ENCODE measurements at regions not wholly inside any gene's neighbourhood (a gene's known extent, or its start where the extent isn't known, plus 50 kb on each side); places are given as distances from the start of the nearest gene placed in this dataset.
"Not testable (repeated sequence)": the region's sequence is repeated elsewhere in the genome, so short reads cannot be mapped to it uniquely, and the experiment has no call there.

DNA sequence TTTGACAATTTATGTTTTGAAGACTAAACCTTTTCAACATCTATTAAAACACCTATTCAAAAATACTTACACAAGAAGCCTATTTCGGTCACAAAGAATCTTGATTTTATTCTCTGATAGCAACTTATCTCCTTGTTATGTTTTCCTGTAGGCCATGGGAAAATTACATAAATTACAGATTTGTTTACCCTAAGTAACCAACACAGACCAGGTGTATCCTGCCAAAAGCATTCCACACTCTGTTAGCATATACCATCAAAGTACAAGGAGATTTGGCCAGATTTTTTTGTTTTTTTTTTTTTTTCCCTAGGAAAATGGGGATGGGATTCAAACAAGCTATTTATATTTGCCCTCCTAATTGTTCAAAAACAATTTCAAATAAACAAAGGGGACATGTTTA, 497.9 kb upstream of the MAGEB18 start:
- no peak for DNase-seq (ENCODE audit: low read depth)

DNA sequence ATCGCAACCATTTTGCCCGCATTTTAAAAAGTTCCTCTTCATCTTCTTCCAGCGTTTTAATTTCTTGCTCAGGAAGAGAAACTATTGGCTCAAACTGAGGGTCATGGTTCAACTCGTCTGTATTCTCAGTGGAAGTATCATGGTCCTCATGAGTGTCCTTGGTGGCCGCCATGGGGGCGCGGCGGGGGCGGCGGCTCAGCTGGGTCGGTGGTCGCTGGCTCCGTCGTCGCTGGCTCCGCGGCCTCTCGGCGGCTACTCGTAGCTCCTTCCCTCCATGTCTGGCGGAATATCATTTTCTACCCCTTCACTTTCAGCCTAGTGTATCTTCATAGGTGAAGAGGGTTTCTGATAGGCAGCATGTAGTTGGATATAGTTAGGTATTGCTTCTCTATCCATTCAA, 492.0 kb upstream of the MAGEB18 start:
- no peak for DNase-seq (ENCODE audit: low read depth)

DNA sequence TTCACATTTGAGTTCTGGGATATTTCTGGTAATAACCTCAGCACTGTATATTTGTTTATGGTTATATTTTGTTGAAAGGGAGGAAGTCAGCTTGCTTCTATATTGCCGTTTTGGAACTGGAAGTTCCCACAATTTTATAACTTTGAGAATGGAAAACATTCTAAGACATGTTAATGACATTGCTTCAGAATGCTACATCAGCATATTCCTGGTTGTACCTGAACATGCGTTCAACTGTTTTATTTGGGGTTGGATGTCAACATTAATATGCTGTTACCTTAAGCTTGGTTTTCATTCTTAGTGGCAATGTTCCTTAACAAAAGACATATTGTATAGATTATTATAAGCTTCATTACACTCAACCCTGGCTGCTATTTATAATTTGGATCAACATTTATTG, 489.4 kb upstream of the MAGEB18 start:
- no peak for DNase-seq (ENCODE audit: low read depth)

DNA sequence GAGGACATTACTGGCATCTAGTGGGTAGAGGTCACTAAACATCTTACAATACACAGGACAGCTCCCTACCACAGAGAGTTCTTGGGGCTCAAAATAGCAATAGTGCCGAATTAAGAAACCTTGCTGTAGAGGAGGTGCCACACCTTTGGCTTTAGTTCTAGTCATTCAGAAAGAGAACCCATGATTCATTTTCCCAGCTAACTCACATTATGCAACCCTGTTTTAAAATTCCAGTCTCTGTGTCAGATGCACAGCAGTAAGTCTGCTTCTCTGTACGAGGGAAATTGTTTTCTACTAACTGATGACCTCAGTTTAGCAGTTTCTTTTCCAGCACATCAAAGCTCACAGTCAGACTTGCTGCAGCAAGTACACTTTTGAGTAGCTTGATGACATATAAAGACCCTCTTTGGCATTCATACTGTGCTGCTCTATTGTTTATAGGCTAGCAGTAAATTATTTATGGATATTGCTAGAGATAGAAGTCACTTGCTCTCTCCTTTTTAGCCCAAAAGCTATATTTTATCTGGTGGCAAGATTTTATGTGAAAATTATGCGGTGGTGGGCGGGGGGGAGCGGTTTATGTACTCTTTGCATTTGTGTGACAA, 487.8 kb upstream of the MAGEB18 start:
- DNase-seq (ENCODE audit: low read depth), result peak; percentile 2

DNA sequence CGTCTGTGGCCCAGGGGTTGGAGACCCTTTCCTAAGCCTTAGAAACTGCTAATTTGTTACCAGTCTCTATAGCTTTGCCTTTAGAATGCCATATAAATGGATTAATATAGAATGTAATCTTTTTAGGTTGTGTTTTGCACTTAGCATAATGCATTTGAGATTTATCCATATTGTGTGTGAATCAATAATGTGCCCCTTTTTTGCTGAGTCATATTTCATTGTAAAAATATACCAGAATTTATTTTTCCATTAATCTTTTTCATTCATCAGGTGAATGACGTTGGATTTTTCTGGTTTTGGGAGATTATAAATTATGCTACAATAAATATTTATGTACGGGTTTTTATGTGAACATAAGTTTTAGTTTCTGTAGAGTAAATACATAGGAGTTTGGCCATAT, 478.8 kb upstream of the MAGEB18 start:
- DNase-seq (ENCODE audit: low read depth), result no peak

DNA sequence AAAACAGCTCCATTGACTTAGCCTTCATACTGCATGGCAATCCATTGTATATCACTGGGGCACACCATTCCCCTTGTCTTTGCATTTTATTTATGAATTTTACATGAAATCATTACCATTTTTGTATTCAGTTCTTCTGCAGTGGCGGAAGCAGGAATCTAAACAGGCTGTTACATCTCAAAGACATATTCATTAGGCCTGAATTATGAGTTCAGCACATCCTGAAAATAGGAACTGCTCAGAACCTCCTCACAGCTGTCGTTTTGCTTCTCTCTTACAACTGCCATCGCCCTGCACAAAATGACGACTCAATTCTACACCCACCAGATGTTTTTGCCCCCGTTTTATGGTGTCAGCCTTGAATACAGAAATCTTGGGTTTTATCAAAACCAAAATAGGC, 474.4 kb upstream of the MAGEB18 start:
- DNase-seq (ENCODE audit: low read depth), result no peak

DNA sequence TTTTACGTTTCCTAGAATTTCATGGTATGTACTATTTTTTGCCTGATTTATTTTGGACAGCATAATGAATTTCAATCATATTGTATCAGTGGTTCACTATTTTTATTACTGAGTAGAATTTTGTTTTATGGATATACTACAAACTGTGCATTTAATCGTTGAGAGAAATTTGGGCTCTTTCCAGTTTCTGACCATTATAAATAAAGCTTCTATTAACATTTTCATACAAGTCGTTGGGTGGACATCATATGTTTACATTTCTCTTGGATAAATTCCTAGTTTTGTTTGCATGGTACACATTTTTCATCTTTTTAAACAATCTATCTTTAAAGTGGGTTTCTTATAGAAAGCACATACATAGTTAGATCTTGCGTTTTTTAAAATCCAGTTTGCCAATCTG, 472.7 kb upstream of the MAGEB18 start:
- no peak for DNase-seq (ENCODE audit: low read depth)

DNA sequence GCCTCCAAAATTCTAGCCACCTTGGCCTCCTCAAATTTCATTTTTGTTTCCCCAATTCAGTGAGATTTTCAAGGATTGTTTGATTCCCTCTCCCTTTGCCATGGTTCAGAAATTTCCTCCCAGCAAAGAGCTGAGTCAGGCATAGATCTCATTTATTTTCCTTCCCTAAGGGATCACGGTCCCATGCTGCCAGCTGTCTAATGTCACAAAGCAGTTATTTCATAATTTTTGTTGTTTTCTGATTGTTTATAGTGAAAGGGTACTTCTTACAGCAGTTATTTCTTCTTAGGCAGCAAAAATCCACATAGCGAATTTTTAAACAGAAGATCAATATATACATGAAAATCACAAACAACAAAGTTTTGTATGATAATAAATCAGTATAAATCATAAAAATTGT, 470.5 kb upstream of the MAGEB18 start:
- no peak for DNase-seq (ENCODE audit: low read depth)

DNA sequence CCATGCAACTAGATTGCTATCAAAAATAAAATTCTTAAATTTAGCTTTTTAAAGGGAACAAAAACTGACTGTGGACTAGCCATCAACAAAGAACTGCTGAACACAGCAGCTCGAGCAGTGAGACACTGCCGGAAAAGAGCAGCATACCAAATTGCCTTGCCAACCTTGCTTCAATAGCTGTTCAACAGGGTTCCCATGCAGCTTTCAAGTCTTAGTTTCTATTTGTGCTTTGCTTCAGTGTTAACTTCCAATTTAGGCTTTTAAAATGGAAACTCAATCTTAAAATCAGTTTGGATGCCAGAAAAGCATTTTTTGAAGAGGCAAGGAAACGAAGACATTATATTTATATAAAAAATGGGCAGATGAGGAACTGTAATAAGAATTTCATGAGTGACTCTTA, 463.4 kb upstream of the MAGEB18 start:
- DNase-seq (ENCODE audit: low read depth), result no peak

DNA sequence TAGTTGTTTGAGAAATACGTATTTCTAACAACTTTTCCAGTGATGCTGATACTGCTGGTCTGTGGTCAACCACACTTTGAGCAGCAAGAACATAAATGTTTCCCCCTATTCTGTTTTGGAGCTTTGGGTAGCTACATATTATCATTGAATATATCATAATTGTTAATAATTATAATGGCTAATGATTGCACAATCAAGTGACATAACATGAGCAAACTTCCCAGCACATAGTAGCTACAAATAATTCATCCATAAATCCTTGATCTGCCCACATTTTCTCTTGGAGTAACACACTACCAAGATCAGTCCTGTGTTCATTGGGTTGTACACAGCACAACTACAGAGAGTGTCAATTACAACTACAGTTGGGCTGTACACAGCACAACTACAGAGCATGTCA, 436.3 kb upstream of the MAGEB18 start:
- DNase-seq (ENCODE audit: low read depth), result no peak

DNA sequence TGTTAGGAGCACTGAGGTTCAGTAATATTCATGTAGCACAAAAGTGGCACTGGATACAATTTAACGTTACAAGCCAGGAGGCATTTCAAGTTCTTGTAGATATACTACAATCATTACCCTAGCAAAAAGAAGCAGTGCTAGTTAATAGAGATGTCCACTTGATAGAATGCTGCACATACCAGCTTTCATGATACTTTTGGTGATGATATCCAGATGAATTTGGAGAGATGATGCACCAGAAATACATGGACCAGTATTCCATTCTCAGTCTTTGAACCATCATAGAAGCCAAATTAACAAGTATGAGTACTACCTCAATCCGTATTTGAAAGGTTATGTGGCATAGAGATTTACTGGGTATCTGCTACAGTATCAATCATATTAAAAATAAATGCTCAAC, 421.0 kb upstream of the MAGEB18 start:
- DNase-seq (ENCODE audit: low read depth), result no peak

DNA sequence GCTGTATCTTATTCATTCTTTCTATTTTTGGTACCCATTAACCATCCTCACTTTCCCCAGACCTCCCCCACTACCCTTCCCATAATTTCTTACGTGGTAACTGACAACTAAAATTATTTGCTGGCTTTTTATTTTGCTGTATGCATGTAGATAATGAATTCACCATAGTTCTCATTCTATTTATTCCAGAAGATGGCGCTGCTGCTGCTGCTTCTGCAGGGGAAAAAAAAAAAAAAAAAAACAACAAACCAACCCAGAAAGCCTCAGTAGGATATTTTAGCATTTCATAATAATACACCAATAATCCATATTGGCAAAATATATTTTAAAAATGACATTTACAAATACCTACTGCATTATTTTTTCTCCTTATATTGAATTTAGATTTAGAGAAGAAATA, 416.6 kb upstream of the MAGEB18 start:
- peak; percentile 28 for DNase-seq (ENCODE audit: low read depth)

DNA sequence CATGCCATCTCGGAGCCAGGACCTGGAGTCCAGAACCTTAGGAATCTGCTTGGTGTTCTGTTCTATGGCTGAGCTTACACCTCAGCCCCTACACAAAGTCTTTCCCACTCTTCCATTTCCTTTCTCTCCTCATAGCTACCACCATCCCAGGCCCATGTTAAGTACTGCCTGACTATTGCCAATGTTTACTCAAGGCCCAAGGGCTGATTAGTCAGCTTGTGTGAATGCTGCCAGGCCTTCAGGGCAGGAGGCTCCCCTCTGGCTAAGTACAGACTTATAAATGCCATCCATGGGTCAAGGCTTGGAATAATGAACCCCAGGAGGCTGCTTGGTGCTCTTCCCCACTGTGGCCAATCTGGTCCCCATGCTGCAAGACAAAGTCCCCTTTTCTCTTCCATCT, 411.6 kb upstream of the MAGEB18 start:
- DNase-seq (ENCODE audit: low read depth), result peak; percentile 67

DNA sequence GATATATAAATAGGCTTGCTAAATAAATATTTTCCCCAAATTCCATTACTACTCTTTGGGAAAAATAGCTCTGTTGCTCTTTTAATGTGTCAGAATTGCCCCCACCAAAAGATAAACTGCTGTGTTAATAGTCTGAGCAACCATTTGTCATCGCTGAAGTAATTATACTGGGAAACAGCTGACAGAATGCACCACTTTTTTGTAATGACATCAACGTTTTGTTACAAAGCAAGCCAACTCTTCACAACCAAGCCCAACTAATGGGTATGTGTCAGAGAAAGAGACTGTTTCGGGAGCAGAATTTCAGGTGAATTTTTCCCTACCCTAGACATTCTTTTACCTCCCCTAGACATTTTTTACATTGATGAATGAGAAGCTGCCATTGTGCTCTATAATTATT, 405.0 kb upstream of the MAGEB18 start:
- peak; percentile 11 for DNase-seq (ENCODE audit: low read depth)

DNA sequence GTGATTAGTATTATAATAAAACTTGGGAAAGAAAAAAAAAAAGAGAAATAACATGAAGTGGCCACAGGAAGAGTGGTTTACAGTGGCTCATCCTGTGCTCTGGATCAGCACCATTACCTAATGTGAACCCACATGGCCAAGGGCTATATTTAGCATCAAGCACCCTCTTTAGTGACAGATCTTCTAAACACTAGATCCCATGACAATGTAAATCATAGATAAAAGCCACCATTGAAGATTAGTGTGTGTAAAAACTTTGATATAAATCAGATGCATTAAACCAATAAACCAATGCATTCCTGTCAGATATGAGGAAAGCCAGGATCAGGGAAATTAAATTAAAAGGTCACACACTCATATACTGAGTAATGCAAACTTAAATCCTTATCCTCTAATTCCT, 400.6 kb upstream of the MAGEB18 start:
- DNase-seq (ENCODE audit: low read depth), result no peak

DNA sequence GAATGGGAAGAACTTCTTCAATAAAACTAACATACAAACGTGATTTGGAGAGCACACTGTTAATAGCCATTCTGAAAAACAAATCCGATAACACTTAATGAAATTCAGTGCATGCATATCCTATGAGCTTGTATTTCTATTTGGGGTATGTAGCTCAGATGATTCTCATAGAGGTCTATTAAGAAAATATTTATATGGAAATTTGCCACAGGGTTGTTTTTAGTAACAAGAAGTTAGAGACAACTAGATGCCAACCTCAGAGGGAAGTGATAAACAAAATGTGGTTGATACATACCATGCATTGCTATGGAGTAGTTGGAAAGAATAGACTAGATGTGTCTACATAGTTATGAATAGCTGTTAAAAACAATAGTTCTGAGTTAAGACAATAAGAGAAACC, 395.8 kb upstream of the MAGEB18 start:
- no peak for DNase-seq (ENCODE audit: low read depth)

DNA sequence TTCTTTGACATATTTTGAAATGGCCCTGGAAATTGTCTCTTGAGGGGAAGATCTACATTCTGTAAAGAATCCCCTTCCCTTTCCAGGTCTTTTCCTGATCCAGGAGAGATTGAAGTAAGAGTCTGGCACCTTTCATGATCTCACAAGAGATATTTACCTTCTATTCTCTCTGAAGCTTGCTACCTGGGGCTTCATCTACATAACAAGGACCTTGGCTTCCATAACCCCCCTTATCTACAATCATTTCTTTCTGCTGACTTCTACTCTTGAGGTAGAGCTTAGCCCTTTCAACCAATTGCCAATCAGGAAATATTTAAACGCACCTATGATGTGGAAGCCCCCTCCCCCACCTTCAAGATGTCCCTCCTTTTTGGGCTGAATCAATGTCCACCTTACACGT, 383.7 kb upstream of the MAGEB18 start:
- no peak for DNase-seq (ENCODE audit: low read depth)

DNA sequence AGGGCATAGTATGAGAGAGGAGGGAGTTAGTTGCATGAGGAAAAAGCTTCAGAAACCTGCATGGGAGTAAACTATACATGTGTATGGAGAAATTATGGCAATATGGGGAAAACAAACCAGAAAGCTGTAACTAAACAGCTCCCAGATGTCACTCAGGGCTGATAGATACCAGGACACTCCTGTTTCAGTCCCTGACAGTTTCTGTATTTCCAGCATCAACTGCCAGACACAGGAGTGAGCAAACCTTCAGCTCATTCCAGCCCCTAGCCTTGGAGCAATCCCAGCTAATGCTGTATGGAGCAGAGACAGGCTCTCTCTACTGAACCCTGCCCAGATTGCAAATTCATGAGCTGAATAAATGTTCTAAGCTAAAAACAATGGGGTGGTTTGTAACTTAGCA, 382.9 kb upstream of the MAGEB18 start:
- DNase-seq (ENCODE audit: low read depth), result no peak

DNA sequence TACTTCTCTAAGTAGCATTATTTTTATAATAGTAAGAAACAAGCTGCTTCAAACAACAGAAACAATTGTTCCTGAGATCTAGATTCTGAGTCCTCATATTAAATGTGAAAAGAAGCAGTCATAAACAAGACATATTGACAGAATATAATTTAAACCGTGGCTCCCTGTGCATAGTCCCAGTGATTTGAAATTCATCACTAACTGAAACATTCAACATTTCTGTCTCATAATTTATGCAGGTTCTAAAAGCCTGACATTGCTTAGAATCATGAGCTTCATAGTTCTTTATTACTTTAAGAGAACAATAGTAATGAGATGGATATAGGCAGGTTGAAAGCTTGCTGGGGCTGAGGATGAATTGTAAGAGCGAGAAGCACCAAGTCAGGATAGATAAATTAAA, 375.5 kb upstream of the MAGEB18 start:
- DNase-seq (ENCODE audit: low read depth), result no peak

DNA sequence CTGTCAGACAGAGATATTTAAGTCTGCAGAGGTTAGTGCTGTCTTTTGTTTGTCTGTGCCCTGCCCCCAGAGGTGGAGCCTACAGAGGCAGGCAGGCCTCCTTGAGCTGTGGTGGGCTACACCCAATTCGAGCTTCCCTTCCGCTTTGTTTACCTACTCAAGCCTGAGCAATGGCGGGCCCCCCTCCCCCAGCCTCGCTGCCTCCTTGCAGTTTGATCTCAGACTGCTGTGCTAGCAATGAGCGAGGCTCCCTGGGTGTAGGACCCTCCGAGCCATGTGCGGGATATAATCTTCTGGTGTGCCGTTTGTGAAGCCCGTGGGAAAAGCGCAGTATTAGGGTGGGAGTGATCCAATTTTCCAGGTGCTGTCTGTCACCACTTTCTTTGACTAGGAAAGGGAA, 366.3 kb upstream of the MAGEB18 start:
- DNase-seq (ENCODE audit: low read depth), result not testable (repeated sequence)

DNA sequence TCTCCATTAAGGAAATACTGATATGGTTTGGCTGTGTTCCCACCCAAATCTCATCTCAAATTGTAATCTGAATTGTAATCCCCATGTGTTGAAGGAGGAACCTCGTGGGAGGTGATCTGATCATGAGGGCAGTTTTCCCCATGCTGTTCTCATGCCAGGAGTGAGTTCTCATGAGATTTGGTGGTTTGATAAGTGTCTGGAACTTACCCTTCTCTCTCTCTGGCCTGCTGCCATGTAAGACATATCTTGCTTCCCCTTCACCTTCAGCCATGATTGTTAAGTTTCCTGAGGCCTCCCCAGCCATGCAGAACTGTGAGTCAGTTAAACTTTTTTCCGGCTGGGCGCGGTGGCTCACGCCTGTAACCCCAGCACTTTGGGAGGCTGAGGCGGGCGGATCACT, 340.3 kb upstream of the MAGEB18 start:
- DNase-seq (ENCODE audit: low read depth), result not testable (repeated sequence)

DNA sequence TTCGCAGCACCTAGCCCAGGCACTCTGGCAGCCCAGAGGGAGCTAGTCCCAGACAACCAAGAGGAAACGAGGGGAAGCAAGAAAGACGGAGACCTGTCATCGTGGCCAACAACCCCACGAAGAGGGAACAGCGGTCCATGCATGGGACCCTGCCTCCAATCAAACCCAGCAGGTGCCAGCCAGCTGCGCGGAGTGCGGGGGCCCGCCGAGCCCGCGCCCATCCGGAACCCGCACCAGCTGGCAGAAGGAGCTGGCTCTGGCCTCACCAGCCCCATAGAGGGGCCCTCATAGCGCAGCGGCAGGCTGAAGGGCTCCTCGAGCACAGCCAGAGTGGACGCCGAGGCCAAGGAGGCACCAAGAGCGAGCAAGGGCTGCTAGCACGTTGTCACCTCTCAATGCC, 332.4 kb upstream of the MAGEB18 start:
- DNase-seq (ENCODE audit: low read depth), result no peak

DNA sequence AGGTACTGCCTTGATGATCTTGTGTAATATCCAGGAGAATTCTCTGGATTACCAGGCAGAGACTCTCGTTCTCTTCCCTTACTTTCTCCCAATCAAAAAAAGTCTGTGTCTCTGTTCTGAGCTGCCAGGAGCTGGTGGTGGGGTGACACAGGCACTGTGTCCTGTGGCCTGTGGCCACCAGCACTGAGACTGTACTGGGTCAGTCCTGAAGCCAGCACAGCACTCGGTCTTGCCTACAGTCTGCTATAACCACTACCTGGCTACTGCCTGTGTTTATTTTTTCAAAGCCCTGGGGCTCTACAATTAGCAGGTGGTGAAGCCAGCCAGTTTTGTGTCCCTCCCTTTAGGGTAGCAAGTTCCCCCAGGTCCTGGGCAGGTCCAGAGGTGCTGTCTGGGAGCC, 331.1 kb upstream of the MAGEB18 start:
- DNase-seq (ENCODE audit: low read depth), result no peak

DNA sequence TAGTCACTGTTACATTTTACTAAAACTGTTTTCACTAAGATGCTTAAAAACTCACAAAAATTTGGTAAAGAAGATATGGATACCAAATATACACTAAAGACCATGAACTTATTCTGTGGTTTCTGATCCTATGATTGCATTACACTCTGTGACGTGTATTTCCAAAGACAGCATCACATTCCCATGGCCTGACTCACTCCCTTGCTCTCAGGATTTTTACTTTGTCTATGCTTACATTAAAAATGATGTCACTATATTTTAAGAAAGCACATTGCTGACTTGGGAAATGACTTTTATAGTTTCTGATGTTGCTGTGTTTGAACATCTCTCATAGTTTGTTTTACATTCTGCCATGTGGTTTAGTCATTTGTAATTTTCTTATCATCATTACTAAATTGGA, 327.9 kb upstream of the MAGEB18 start:
- peak; percentile 75 for DNase-seq (ENCODE audit: low read depth)
